Activated CD4-positive, alpha-beta memory T cell treated with anti-CD3 and anti-CD28 coated beads for 36 hours (primary cell): ENCODE measurements at regions not wholly inside any gene's neighbourhood (a gene's known extent, or its start where the extent isn't known, plus 50 kb on each side); places are given as distances from the start of the nearest gene placed in this dataset.
"Not testable (repeated sequence)": the region's sequence is repeated elsewhere in the genome, so short reads cannot be mapped to it uniquely, and the experiment has no call there.

ENCODE experiments used
- CTCF ChIA-PET: fragments of 350-600 bp; sonication (Branson Sonifier 250); formaldehyde crosslinking; loops from one replicate; lab custom pipeline; 2021; ENCODE audit warnings: antibody characterized with exemption, inconsistent platforms; lab: Charles Lee
- POLR2A ChIA-PET: fragments of 350-600 bp; sonication (Branson Sonifier 250); formaldehyde crosslinking; loops from one replicate; lab custom pipeline; 2021; ENCODE audit warnings: antibody characterized with exemption; lab: Charles Lee
- DNase-seq: peaks from one replicate; pipeline ENCODE4 v3.0.0-alpha.2; 2020
- H3K27ac Mint-ChIP-seq: one replicate; pipeline ENCODE4 v1.8.0; 2021; ENCODE audit warnings: mixed read lengths
- H3K27me3 Mint-ChIP-seq: one replicate; pipeline ENCODE4 v1.8.0; 2021; ENCODE audit warnings: mixed read lengths
- H3K36me3 Mint-ChIP-seq: one replicate; pipeline ENCODE4 v1.8.0; 2021; ENCODE audit warnings: mixed read lengths
- H3K4me1 Mint-ChIP-seq: one replicate; pipeline ENCODE4 v1.8.0; 2021; ENCODE audit warnings: low read depth, mixed read lengths
- H3K4me3 Mint-ChIP-seq: one replicate; pipeline ENCODE4 v1.8.0; 2021; ENCODE audit warnings: mild to moderate bottlenecking, mixed read lengths
- H3K9me3 Mint-ChIP-seq: one replicate; pipeline ENCODE4 v1.8.0; 2021; ENCODE audit warnings: mixed read lengths
- intact Hi-C: fragments of 100-400 bp; cut with micrococcal nuclease; formaldehyde crosslinking; loops from one replicate; pipeline ENCODE4 v1.15.1; 2023

GRCh38 chr4:130054908-130055307, 959.0 kb downstream of the C4orf33 start:
- intact Hi-C loops = no loop called here
- CTCF ChIA-PET = no interaction called here
- Mint-ChIP-seq H3K4me1 (no peaks in the 10 kb centered on the region), H3K27ac (no peak overlapping the region), H3K9me3 (peaks cover 8% of the 10 kb centered on the region), H3K27me3 (no peaks in the 10 kb centered on the region), H3K36me3 (no peaks in the 10 kb centered on the region), H3K4me3 (no peak overlapping the region)
- POLR2A ChIA-PET = no interaction called here
- no peak for DNase-seq

GRCh38 chr4:130056286-130056685, 960.3 kb downstream of the C4orf33 start:
- no peak overlapping the region for H3K4me3 Mint-ChIP-seq
- CTCF ChIA-PET = no interaction called here
- H3K9me3 Mint-ChIP-seq = peaks cover 6% of the 10 kb centered on the region

GRCh38 chr4:130064471-130064870, 968.5 kb downstream of the C4orf33 start:
- H3K9me3 Mint-ChIP-seq = no peaks in the 10 kb centered on the region
- no peaks in the 10 kb centered on the region for H3K4me1 Mint-ChIP-seq
- no peak for DNase-seq
- no peak overlapping the region for H3K4me3 Mint-ChIP-seq
- no peak overlapping the region for H3K27ac Mint-ChIP-seq
- H3K27me3 Mint-ChIP-seq = no peaks in the 10 kb centered on the region
- POLR2A ChIA-PET = no interaction called here
- intact Hi-C loops = no loop called here
- no peaks in the 10 kb centered on the region for H3K36me3 Mint-ChIP-seq
- CTCF ChIA-PET = no interaction called here

More at GRCh38 chr4:130056286-130056685, 960.3 kb downstream of the C4orf33 start:
- DNase-seq = no peak
- no peaks in the 10 kb centered on the region for H3K4me1 Mint-ChIP-seq
- H3K36me3 Mint-ChIP-seq = no peaks in the 10 kb centered on the region
- H3K27me3 Mint-ChIP-seq = no peaks in the 10 kb centered on the region
- H3K27ac Mint-ChIP-seq = no peak overlapping the region
- POLR2A ChIA-PET = no interaction called here
- intact Hi-C loops = no loop called here

- Mint-ChIP-seq H3K4me1 (no peaks in the 10 kb centered on the region), H3K27ac (no peak overlapping the region), H3K36me3 (no peaks in the 10 kb centered on the region), H3K27me3 (no peaks in the 10 kb centered on the region), H3K4me3 (no peak overlapping the region), H3K9me3 (no peaks in the 10 kb centered on the region)
- ChIA-PET CTCF (no interaction called here), POLR2A (no interaction called here)
- intact Hi-C loops = no loop called here
- DNase-seq = no peak
Measured at GRCh38 chr4:130067419-130067818, 971.5 kb downstream of the C4orf33 start.

DNA sequence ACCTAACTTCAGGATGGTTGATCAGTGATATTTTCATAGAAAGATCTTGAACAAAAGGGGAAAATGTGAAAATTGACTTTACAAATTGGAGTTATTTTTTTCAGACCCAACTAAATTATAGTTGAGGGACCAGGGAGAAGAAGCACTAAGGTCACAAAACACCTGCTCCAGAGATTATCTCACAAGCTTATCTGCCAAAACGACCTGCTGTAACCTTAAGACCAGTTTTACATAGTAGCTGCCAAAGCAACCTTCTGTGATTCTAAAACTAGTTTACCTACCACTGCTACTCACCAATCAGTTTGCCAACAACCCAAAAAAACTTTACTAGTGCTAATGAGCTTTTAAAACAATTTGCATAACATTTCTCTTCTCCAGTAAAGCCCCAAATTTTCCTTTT, 972.1 kb downstream of the C4orf33 start:
- ChIA-PET CTCF (no interaction called here), POLR2A (no interaction called here)
- Mint-ChIP-seq H3K4me1 (no peaks in the 10 kb centered on the region), H3K27ac (no peak overlapping the region), H3K4me3 (no peak overlapping the region), H3K27me3 (no peaks in the 10 kb centered on the region), H3K36me3 (no peaks in the 10 kb centered on the region), H3K9me3 (no peaks in the 10 kb centered on the region)
- no peak for DNase-seq
- intact Hi-C loops = no loop called here

GRCh38 chr4:130071746-130072145, 975.8 kb downstream of the C4orf33 start:
- CTCF ChIA-PET = no interaction called here
- intact Hi-C loops = no loop called here
- H3K27ac Mint-ChIP-seq = no peak overlapping the region
- H3K4me3 Mint-ChIP-seq = no peak overlapping the region
- peaks cover 2% of the 10 kb centered on the region for H3K9me3 Mint-ChIP-seq
- POLR2A ChIA-PET = no interaction called here
- no peaks in the 10 kb centered on the region for H3K27me3 Mint-ChIP-seq
- no peaks in the 10 kb centered on the region for H3K4me1 Mint-ChIP-seq
- DNase-seq = no peak
- H3K36me3 Mint-ChIP-seq = no peaks in the 10 kb centered on the region

GRCh38 chr4:130073145-130073790, 977.3 kb downstream of the C4orf33 start:
- peaks cover 2% of the 10 kb centered on the region for H3K9me3 Mint-ChIP-seq
- no peak overlapping the region for H3K27ac Mint-ChIP-seq
- H3K4me1 Mint-ChIP-seq = no peaks in the 10 kb centered on the region
- intact Hi-C loops = no loop called here
- POLR2A ChIA-PET = no interaction called here
- H3K27me3 Mint-ChIP-seq = no peaks in the 10 kb centered on the region
- DNase-seq = no peak
- CTCF ChIA-PET = no interaction called here
- H3K4me3 Mint-ChIP-seq = no peak overlapping the region
- H3K36me3 Mint-ChIP-seq = no peaks in the 10 kb centered on the region

DNA sequence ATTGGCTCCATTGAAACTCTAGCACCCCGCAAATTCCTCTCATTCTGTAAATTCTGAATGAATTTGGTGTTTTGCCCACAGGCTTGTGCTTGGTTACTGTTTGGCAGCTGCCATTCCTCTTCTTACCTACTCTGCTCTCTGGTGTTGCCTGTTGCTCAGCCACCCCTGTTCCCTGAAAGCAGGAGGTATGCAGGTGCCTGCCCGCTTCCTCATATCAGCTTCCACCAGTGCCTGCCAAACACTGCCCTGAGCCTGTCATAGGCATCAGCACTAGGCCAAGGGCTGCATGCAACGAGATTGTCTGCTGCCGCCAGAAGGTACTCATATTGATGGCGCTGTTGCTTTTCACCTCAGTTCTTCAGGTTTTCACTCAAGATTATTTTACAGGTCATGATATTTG, 978.1 kb downstream of the C4orf33 start:
- ChIA-PET CTCF (no interaction called here), POLR2A (no interaction called here)
- Mint-ChIP-seq H3K4me3 (no peak overlapping the region), H3K4me1 (no peaks in the 10 kb centered on the region), H3K36me3 (no peaks in the 10 kb centered on the region), H3K27ac (no peak overlapping the region), H3K9me3 (peaks cover 2% of the 10 kb centered on the region), H3K27me3 (no peaks in the 10 kb centered on the region)
- no peak for DNase-seq
- intact Hi-C loops = no loop called here

- no peak for DNase-seq
- CTCF ChIA-PET = no interaction called here
- Mint-ChIP-seq H3K4me3 (no peak overlapping the region), H3K27me3 (no peaks in the 10 kb centered on the region), H3K9me3 (peaks cover 2% of the 10 kb centered on the region), H3K4me1 (no peaks in the 10 kb centered on the region), H3K36me3 (no peaks in the 10 kb centered on the region), H3K27ac (no peak overlapping the region)
- POLR2A ChIA-PET = no interaction called here
- intact Hi-C loops = no loop called here
Measured at GRCh38 chr4:130077275-130077674, 981.3 kb downstream of the C4orf33 start.

- H3K9me3 Mint-ChIP-seq, DNase-seq, CTCF ChIA-PET, POLR2A ChIA-PET, H3K4me3 Mint-ChIP-seq, H3K4me1 Mint-ChIP-seq, H3K36me3 Mint-ChIP-seq, H3K27me3 Mint-ChIP-seq, H3K27ac Mint-ChIP-seq, intact Hi-C loops: not testable (repeated sequence)
Measured at GRCh38 chr4:130079027-130079426, 983.1 kb downstream of the C4orf33 start.

DNA sequence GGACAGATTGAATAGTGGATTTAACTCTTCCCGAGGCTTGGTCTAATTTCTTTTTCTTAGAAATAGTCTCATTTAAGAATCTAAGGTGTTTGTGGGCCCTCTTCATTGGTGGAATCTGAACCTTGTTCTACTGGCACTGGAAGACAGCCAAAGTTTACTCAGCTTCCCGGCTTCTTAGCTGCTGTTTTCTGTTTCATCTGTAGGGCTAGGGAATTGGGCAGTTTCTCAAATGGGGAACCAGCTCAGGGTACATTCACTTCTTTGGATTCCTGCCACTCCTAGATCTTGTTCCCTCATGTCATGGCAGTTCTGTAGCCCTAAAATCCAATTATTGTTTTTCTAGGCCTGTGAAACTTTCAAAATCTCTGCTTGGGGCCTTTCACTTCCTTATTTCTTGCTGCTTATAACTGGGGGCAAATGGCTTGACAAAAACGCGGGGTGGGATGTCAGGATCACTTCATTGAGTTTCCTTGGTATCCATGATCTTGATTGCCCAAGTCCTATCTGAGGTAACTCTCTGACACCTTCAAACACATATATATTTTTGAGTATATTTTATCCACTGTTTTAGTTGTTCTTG, 985.0 kb downstream of the C4orf33 start:
- ChIA-PET CTCF (no interaction called here), POLR2A (no interaction called here)
- H3K4me1 Mint-ChIP-seq = no peaks in the 10 kb centered on the region
- intact Hi-C loops = no loop called here
- no peak overlapping the region for H3K27ac Mint-ChIP-seq
- H3K36me3 Mint-ChIP-seq = no peaks in the 10 kb centered on the region
- no peak overlapping the region for H3K4me3 Mint-ChIP-seq
- no peak for DNase-seq
- H3K27me3 Mint-ChIP-seq = no peaks in the 10 kb centered on the region
- H3K9me3 Mint-ChIP-seq = no peaks in the 10 kb centered on the region

DNA sequence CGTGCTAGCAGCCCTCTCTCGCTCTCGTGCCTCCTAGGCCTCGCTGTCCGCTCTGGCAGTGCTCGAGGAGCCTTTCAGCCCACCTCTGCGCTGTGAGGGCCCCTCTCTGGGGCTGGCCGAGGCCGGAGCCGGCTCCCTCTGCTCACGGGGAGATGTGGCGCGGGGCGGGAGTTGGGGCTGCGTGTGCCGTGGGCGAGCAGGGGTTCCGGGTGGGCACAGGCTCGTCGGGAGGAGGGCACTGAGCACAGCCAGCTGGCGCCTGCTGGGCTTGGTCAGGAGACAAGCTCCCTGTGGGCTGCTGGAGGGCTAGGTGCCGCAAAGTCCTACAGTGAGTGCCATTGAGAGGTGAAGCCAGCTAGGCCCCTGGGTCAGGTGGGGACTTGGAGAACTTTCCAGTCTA, 994.5 kb downstream of the C4orf33 start:
- Mint-ChIP-seq H3K4me3 (no peak overlapping the region), H3K27ac (no peak overlapping the region), H3K27me3 (no peaks in the 10 kb centered on the region), H3K36me3 (no peaks in the 10 kb centered on the region), H3K4me1 (no peaks in the 10 kb centered on the region), H3K9me3 (no peaks in the 10 kb centered on the region)
- no peak for DNase-seq
- POLR2A ChIA-PET = no interaction called here
- intact Hi-C loops = no loop called here
- CTCF ChIA-PET = no interaction called here
